ENCODE measurements at regions not wholly inside any gene's neighbourhood (a gene's known extent, or its start where the extent isn't known, plus 50 kb on each side); places are given as distances from the start of the nearest gene placed in this dataset.

DNA sequence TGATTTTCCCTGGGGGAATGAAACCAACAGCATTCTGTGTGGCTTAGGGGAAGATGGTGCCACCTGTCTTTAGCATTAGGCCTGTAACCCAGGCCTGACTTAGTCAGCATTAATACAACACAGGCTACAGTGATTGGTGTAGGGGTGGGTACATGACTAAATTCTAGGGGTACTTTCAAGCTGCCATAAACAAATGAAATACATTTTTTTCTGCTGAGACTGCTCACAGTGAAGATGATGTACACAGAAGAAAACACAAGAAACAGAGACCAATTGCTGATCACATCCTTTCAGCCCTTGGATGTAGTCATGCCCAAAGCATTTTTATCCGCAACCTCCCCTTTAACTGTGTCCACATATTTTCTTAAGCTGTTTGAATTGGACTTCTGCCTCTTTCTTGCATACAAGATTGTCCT lies 527.2 kb downstream of the KCTD16 start:
- no peaks in the 10 kb centered on the region for H3K79me2 ChIP-seq (ENCODE audit: control insufficient read depth, insufficient read depth, low read length)
- DNase-seq (ENCODE audit: low read depth, low spot score) (no peak), FAIRE-seq (no peak)
- H3K9me1 ChIP-seq (ENCODE audit: control insufficient read depth, extremely low read depth, insufficient read depth, low read length) = no peaks in the 10 kb centered on the region
- H3K27me3 ChIP-seq (ENCODE audit: control insufficient read depth, extremely low read depth, insufficient read depth, low read length) = no peaks in the 10 kb centered on the region
- no peak overlapping the region for H2AFZ ChIP-seq (ENCODE audit: control insufficient read depth, low read length)
- H3K9me3 ChIP-seq (ENCODE audit: control insufficient read depth, low read depth, low read length) = no peaks in the 10 kb centered on the region
- no peaks in the 10 kb centered on the region for H3K36me3 ChIP-seq (ENCODE audit: control insufficient read depth in 2 of 2, extremely low read depth in 1 of 2, insufficient read depth in 2 of 2, low read length in 2 of 2)
- H3K4me2 ChIP-seq (ENCODE audit: control insufficient read depth, extremely low read depth, insufficient read depth, low read depth, low read length) = no peak overlapping the region
- no peak overlapping the region for H3K4me3 ChIP-seq (ENCODE audit: control insufficient read depth in 2 of 3, extremely low read depth in 1 of 3, insufficient read depth in 2 of 3, low read depth in 1 of 3, low read length in 3 of 3)
- no peak overlapping the region for H3K9ac ChIP-seq (ENCODE audit: control insufficient read depth, extremely low read depth, insufficient read depth, low read length)
- no peak overlapping the region for H3K27ac ChIP-seq (ENCODE audit: control insufficient read depth, insufficient read depth, low read length)
- no peaks in the 10 kb centered on the region for H3K4me1 ChIP-seq (ENCODE audit: control insufficient read depth, extremely low read depth, insufficient read depth, low read length)
- dilution Hi-C loops (cut with MboI; ENCODE audit: extremely low pct_ligation_motif_present, low sequenced_read_pairs) = no loop called here
- no peaks in the 10 kb centered on the region for H4K20me1 ChIP-seq (ENCODE audit: control insufficient read depth, extremely low read depth, insufficient read depth, low read length)
- no peak for TF ChIP-seq EZH2 (IDR thresholded peaks at IDR 0.05; ENCODE audit: low read length)

DNA sequence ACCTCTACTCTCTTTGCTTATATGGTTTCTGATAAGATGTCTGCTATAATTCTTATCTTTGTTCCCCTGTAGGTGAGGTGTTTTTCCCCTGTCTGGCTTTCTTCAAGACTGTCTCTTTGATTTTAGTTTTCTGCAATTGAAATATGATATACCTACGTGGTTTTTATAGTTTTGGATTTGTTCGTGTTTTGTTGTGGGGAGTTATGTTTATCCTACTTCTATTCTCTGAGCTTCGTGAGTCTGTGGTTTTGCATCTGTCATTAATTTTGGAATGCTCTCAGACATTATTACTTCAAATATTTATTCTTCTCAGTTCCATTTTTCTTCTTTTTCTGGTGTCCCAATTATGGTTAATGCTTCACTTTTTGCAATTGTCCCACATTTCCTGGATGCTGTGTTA lies 521.3 kb downstream of the KCTD16 start:
- no peak for DNase-seq (ENCODE audit: low read depth, low spot score)
- no peak for FAIRE-seq
- Histone ChIP-seq H3K27ac (ENCODE audit: control insufficient read depth, insufficient read depth, low read length) (no peak overlapping the region), H2AFZ (ENCODE audit: control insufficient read depth, low read length) (no peak overlapping the region), H3K4me2 (ENCODE audit: control insufficient read depth, extremely low read depth, insufficient read depth, low read depth, low read length) (no peak overlapping the region), H4K20me1 (ENCODE audit: control insufficient read depth, extremely low read depth, insufficient read depth, low read length) (no peaks in the 10 kb centered on the region), H3K9ac (ENCODE audit: control insufficient read depth, extremely low read depth, insufficient read depth, low read length) (no peak overlapping the region), H3K9me3 (ENCODE audit: control insufficient read depth, low read depth, low read length) (no peaks in the 10 kb centered on the region), H3K79me2 (ENCODE audit: control insufficient read depth, insufficient read depth, low read length) (no peaks in the 10 kb centered on the region), H3K27me3 (ENCODE audit: control insufficient read depth, extremely low read depth, insufficient read depth, low read length) (no peaks in the 10 kb centered on the region), H3K4me3 (ENCODE audit: control insufficient read depth in 2 of 3, extremely low read depth in 1 of 3, insufficient read depth in 2 of 3, low read depth in 1 of 3, low read length in 3 of 3) (no peak overlapping the region), H3K36me3 (ENCODE audit: control insufficient read depth in 2 of 2, extremely low read depth in 1 of 2, insufficient read depth in 2 of 2, low read length in 2 of 2) (no peaks in the 10 kb centered on the region), H3K4me1 (ENCODE audit: control insufficient read depth, extremely low read depth, insufficient read depth, low read length) (no peaks in the 10 kb centered on the region), H3K9me1 (ENCODE audit: control insufficient read depth, extremely low read depth, insufficient read depth, low read length) (no peaks in the 10 kb centered on the region)
- dilution Hi-C loops (cut with MboI; ENCODE audit: extremely low pct_ligation_motif_present, low sequenced_read_pairs) = no loop called here
- TF ChIP-seq, protein P1, sequence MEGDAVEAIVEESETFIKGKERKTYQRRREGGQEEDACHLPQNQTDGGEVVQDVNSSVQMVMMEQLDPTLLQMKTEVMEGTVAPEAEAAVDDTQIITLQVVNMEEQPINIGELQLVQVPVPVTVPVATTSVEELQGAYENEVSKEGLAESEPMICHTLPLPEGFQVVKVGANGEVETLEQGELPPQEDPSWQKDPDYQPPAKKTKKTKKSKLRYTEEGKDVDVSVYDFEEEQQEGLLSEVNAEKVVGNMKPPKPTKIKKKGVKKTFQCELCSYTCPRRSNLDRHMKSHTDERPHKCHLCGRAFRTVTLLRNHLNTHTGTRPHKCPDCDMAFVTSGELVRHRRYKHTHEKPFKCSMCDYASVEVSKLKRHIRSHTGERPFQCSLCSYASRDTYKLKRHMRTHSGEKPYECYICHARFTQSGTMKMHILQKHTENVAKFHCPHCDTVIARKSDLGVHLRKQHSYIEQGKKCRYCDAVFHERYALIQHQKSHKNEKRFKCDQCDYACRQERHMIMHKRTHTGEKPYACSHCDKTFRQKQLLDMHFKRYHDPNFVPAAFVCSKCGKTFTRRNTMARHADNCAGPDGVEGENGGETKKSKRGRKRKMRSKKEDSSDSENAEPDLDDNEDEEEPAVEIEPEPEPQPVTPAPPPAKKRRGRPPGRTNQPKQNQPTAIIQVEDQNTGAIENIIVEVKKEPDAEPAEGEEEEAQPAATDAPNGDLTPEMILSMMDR (optimal IDR thresholded peaks at IDR 0.05 in 1 of 3, IDR thresholded peaks at IDR 0.05 in 1 of 3, conservative IDR thresholded peaks at IDR 0.05 in 1 of 3; ENCODE audit: extremely low read depth in 1 of 3, insufficient read depth in 2 of 3, low read length in 3 of 3) = no peak
- TF ChIP-seq EZH2 (IDR thresholded peaks at IDR 0.05; ENCODE audit: low read length) = no peak

DNA sequence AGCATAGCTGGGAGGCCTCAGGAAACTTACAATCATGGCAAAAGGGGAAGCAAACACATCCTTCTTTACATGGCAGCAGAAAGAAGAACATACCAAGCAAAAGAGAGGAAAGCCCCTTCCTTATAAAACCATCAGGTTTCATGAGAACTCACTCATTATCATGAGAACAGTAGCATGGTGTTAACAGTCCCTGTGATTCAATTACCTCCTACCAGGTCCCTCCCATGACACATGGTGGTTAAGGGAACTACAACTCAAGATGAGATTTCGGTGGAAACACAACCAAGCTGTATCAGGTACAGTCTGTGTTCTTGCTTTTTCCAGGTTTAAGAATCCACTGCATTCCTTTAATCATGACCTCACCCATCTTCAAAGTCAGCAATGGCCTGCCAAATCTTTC lies 514.2 kb downstream of the KCTD16 start:
- H3K27ac ChIP-seq (ENCODE audit: control insufficient read depth, insufficient read depth, low read length) = no peak overlapping the region
- no peak overlapping the region for H3K4me2 ChIP-seq (ENCODE audit: control insufficient read depth, extremely low read depth, insufficient read depth, low read depth, low read length)
- no peak overlapping the region for H3K4me3 ChIP-seq (ENCODE audit: control insufficient read depth in 2 of 3, extremely low read depth in 1 of 3, insufficient read depth in 2 of 3, low read depth in 1 of 3, low read length in 3 of 3)
- no peak for TF ChIP-seq EZH2 (IDR thresholded peaks at IDR 0.05; ENCODE audit: low read length)
- TF ChIP-seq, protein P1 (optimal IDR thresholded peaks at IDR 0.05 in 1 of 3, IDR thresholded peaks at IDR 0.05 in 1 of 3, conservative IDR thresholded peaks at IDR 0.05 in 1 of 3; ENCODE audit: extremely low read depth in 1 of 3, insufficient read depth in 2 of 3, low read length in 3 of 3) = no peak
- no peaks in the 10 kb centered on the region for H3K9me3 ChIP-seq (ENCODE audit: control insufficient read depth, low read depth, low read length)
- no peaks in the 10 kb centered on the region for H3K9me1 ChIP-seq (ENCODE audit: control insufficient read depth, extremely low read depth, insufficient read depth, low read length)
- H3K4me1 ChIP-seq (ENCODE audit: control insufficient read depth, extremely low read depth, insufficient read depth, low read length) = no peaks in the 10 kb centered on the region
- dilution Hi-C loops (cut with MboI; ENCODE audit: extremely low pct_ligation_motif_present, low sequenced_read_pairs) = no loop called here
- no peak overlapping the region for H2AFZ ChIP-seq (ENCODE audit: control insufficient read depth, low read length)
- H3K79me2 ChIP-seq (ENCODE audit: control insufficient read depth, insufficient read depth, low read length) = no peaks in the 10 kb centered on the region
- no peaks in the 10 kb centered on the region for H3K27me3 ChIP-seq (ENCODE audit: control insufficient read depth, extremely low read depth, insufficient read depth, low read length)
- no peak overlapping the region for H3K9ac ChIP-seq (ENCODE audit: control insufficient read depth, extremely low read depth, insufficient read depth, low read length)
- FAIRE-seq (no peak), DNase-seq (ENCODE audit: low read depth, low spot score) (no peak)
- H4K20me1 ChIP-seq (ENCODE audit: control insufficient read depth, extremely low read depth, insufficient read depth, low read length) = no peaks in the 10 kb centered on the region
- no peaks in the 10 kb centered on the region for H3K36me3 ChIP-seq (ENCODE audit: control insufficient read depth in 2 of 2, extremely low read depth in 1 of 2, insufficient read depth in 2 of 2, low read length in 2 of 2)

Measured in keratinocyte (primary cell).